GM12872 (cell line): ENCODE measurements at regions not wholly inside any gene's neighbourhood (a gene's known extent, or its start where the extent isn't known, plus 50 kb on each side); places are given as distances from the start of the nearest gene placed in this dataset.

ENCODE experiments used
- CTCF ChIP-seq: IDR thresholded peaks from 3 replicates; pipeline ENCODE4 v1.5.1; 2011; ENCODE audit warnings: low read depth, mild to moderate bottlenecking, low read length, moderate library complexity; ENCODE audit not compliant: insufficient read depth

- no peak for TF ChIP-seq CTCF
These were observed 599.5 kb upstream of the DPP6 start for GRCh38 chr7:153452661-153453060.

- TF ChIP-seq CTCF = no peak
These were observed 597.9 kb upstream of the DPP6 start for GRCh38 chr7:153454306-153454705.

- TF ChIP-seq CTCF = no peak
These were observed 594.5 kb upstream of the DPP6 start for GRCh38 chr7:153457746-153458145.

GRCh38 chr7:153470004-153470671, 582.1 kb upstream of the DPP6 start:
- no peak for TF ChIP-seq CTCF

GRCh38 chr7:153472516-153472915, 579.7 kb upstream of the DPP6 start:
- TF ChIP-seq CTCF = no peak

- TF ChIP-seq CTCF = no peak
These were observed 579.0 kb upstream of the DPP6 start for GRCh38 chr7:153473185-153473584.

GRCh38 chr7:153475239-153475638, 577.0 kb upstream of the DPP6 start:
- TF ChIP-seq CTCF = no peak
